BE2C (cell line): ENCODE measurements at regions not wholly inside any gene's neighbourhood (a gene's known extent, or its start where the extent isn't known, plus 50 kb on each side); places are given as distances from the start of the nearest gene placed in this dataset.

Experiments
- DNase-seq: peaks from one replicate; pipeline ENCODE4 v3.0.0-alpha.2; 2020
- H3K27me3 ChIP-seq: fragments of 250-450 bp; sonication (Bioruptor Pico); 2 replicates; pipeline ENCODE4 v1.5.1; 2020; ENCODE audit warnings: mild to moderate bottlenecking
- H3K36me3 ChIP-seq: fragments of 250-450 bp; sonication (Bioruptor Pico); 2 replicates; pipeline ENCODE4 v1.5.1; 2020; ENCODE audit warnings: mild to moderate bottlenecking
- H3K4me1 ChIP-seq: fragments of 250-450 bp; sonication (Bioruptor Pico); 2 replicates; pipeline ENCODE4 v1.5.1; 2020
- H3K4me3 ChIP-seq: 2 replicates; pipeline ENCODE4 v1.5.1; 2011; ENCODE audit warnings: low read depth, low read length
- H3K9me3 ChIP-seq: fragments of 250-450 bp; sonication (Bioruptor Pico); 2 replicates; pipeline ENCODE4 v1.5.1; 2020
- TF ChIP-seq, protein P1 (sequence below): IDR thresholded peaks from 2 replicates; pipeline ENCODE4 v1.5.1; 2012; ENCODE audit warnings: mild to moderate bottlenecking, low read depth, low read length

DNA sequence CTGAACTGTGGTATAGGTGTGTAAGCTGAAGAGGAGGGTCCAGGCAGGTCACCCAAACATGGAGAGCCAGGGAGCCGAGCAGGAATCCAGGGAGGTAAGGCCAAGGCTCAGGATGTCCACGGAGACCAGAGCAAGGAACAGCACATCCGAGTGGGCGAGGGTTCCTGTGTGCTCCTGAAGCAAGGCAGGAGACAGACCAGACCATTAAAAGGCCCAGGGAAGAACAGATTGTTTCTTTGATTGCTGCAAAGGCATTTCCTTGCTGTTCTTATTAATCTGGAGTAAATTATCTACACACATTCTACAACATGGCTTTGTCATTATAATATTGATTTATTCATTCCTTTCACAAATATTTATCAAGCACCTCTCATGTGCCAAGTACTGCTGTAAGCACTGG, 50.1 kb upstream of the SPTBN1 start:
- TF ChIP-seq, protein P1, sequence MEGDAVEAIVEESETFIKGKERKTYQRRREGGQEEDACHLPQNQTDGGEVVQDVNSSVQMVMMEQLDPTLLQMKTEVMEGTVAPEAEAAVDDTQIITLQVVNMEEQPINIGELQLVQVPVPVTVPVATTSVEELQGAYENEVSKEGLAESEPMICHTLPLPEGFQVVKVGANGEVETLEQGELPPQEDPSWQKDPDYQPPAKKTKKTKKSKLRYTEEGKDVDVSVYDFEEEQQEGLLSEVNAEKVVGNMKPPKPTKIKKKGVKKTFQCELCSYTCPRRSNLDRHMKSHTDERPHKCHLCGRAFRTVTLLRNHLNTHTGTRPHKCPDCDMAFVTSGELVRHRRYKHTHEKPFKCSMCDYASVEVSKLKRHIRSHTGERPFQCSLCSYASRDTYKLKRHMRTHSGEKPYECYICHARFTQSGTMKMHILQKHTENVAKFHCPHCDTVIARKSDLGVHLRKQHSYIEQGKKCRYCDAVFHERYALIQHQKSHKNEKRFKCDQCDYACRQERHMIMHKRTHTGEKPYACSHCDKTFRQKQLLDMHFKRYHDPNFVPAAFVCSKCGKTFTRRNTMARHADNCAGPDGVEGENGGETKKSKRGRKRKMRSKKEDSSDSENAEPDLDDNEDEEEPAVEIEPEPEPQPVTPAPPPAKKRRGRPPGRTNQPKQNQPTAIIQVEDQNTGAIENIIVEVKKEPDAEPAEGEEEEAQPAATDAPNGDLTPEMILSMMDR: no peak
- peaks cover 5% of the 10 kb centered on the region; the same call in 1 of the 2 replicates for H3K4me1 ChIP-seq
- H3K36me3 ChIP-seq: no peaks in the 10 kb centered on the region
- no peak for DNase-seq
- H3K27me3 ChIP-seq: no peaks in the 10 kb centered on the region
- H3K4me3 ChIP-seq: no peak overlapping the region
- H3K9me3 ChIP-seq: no peaks in the 10 kb centered on the region
